T-helper 17 cell (primary cell): ENCODE measurements at regions not wholly inside any gene's neighbourhood (a gene's known extent, or its start where the extent isn't known, plus 50 kb on each side); places are given as distances from the start of the nearest gene placed in this dataset.

Experiments
- ATAC-seq: fragments of 150-1000 bp; cut with Tn5 transposase; 2 replicates; pipeline ENCODE4 v1.10.0; 2021; ENCODE audit warnings: mild to moderate bottlenecking, moderate library complexity
- DNase-seq, 3 donors: peaks; one replicate each; pipeline versions ENCODE4 v3.0.0 to v3.0.0-alpha.2; 2020 to 2021
- H3K9me3 ChIP-seq: one replicate; pipeline ENCODE4 v1.7.0; 2013; ENCODE audit warnings: low read length, mild to moderate bottlenecking; ENCODE audit not compliant: control insufficient read depth, poor library complexity, severe bottlenecking
- H3K27ac Mint-ChIP-seq: one replicate; pipeline ENCODE4 v1.8.0; 2022; ENCODE audit warnings: mild to moderate bottlenecking, moderate library complexity, mixed read lengths
- H3K27me3 Mint-ChIP-seq: one replicate; pipeline ENCODE4 v1.8.0; 2022; ENCODE audit warnings: mixed read lengths
- H3K36me3 Mint-ChIP-seq: one replicate; pipeline ENCODE4 v1.8.0; 2022; ENCODE audit warnings: low read depth, mixed read lengths
- H3K4me1 Mint-ChIP-seq: one replicate; pipeline ENCODE4 v1.8.0; 2022; ENCODE audit warnings: mild to moderate bottlenecking, mixed read lengths
- H3K4me3 Mint-ChIP-seq: one replicate; pipeline ENCODE4 v1.8.0; 2022; ENCODE audit warnings: mild to moderate bottlenecking, moderate library complexity, mixed read lengths

- H3K4me3 Mint-ChIP-seq = no peak overlapping the region
- peaks cover 46% of the 10 kb centered on the region for H3K27me3 Mint-ChIP-seq
These were observed 89.8 kb downstream of the MRPL32 start for GRCh38 chr7:43022008-43022407.

GRCh38 chr7:43033369-43033768, 79.1 kb upstream of the HECW1 start:
- H3K27me3 Mint-ChIP-seq = peaks cover 20% of the 10 kb centered on the region
- ATAC-seq (no peak), DNase-seq (no peak)
- H3K27ac Mint-ChIP-seq = no peak overlapping the region
- H3K9me3 ChIP-seq = no peaks in the 10 kb centered on the region
- no peak overlapping the region for H3K4me3 Mint-ChIP-seq
- no peaks in the 10 kb centered on the region for H3K36me3 Mint-ChIP-seq
- peaks cover 2% of the 10 kb centered on the region for H3K4me1 Mint-ChIP-seq

More at GRCh38 chr7:43022008-43022407, 89.8 kb downstream of the MRPL32 start:
- Mint-ChIP-seq H3K27ac (no peak overlapping the region), H3K36me3 (no peaks in the 10 kb centered on the region), H3K4me1 (no peaks in the 10 kb centered on the region)
- DNase-seq (no peak), ATAC-seq (no peak)
- no peaks in the 10 kb centered on the region for H3K9me3 ChIP-seq

- ATAC-seq = no peak
- H3K27ac Mint-ChIP-seq = no peak overlapping the region
- H3K36me3 Mint-ChIP-seq = no peaks in the 10 kb centered on the region
- no peaks in the 10 kb centered on the region for H3K9me3 ChIP-seq
- no peak for DNase-seq
- peaks cover 11% of the 10 kb centered on the region for H3K27me3 Mint-ChIP-seq
- H3K4me3 Mint-ChIP-seq = no peak overlapping the region
- peaks cover 2% of the 10 kb centered on the region for H3K4me1 Mint-ChIP-seq
These were observed 77.9 kb upstream of the HECW1 start for GRCh38 chr7:43034535-43035002.

GRCh38 chr7:43037531-43037930, 74.9 kb upstream of the HECW1 start:
- no peak for ATAC-seq
- H3K27ac Mint-ChIP-seq = no peak overlapping the region
- H3K9me3 ChIP-seq = no peaks in the 10 kb centered on the region

GRCh38 chr7:43038254-43038653, 74.2 kb upstream of the HECW1 start:
- Mint-ChIP-seq H3K4me1 (peaks cover 2% of the 10 kb centered on the region), H3K36me3 (no peaks in the 10 kb centered on the region), H3K27me3 (peaks cover 7% of the 10 kb centered on the region), H3K27ac (no peak overlapping the region), H3K4me3 (no peak overlapping the region)
- no peaks in the 10 kb centered on the region for H3K9me3 ChIP-seq
- DNase-seq (no peak), ATAC-seq (no peak)

More at GRCh38 chr7:43037531-43037930, 74.9 kb upstream of the HECW1 start:
- H3K36me3 Mint-ChIP-seq = no peaks in the 10 kb centered on the region
- peaks cover 2% of the 10 kb centered on the region for H3K4me1 Mint-ChIP-seq
- peaks cover 5% of the 10 kb centered on the region for H3K27me3 Mint-ChIP-seq
- H3K4me3 Mint-ChIP-seq = no peak overlapping the region
- DNase-seq = no peak

GRCh38 chr7:43039346-43039745, 73.1 kb upstream of the HECW1 start:
- Mint-ChIP-seq H3K4me3 (no peak overlapping the region), H3K4me1 (peaks cover 2% of the 10 kb centered on the region), H3K27ac (no peak overlapping the region), H3K36me3 (no peaks in the 10 kb centered on the region), H3K27me3 (peaks cover 13% of the 10 kb centered on the region)
- ATAC-seq (no peak), DNase-seq (no peak)
- no peaks in the 10 kb centered on the region for H3K9me3 ChIP-seq

- ATAC-seq = no peak
- Mint-ChIP-seq H3K27ac (no peak overlapping the region), H3K4me3 (no peak overlapping the region), H3K36me3 (no peaks in the 10 kb centered on the region), H3K27me3 (peaks cover 13% of the 10 kb centered on the region), H3K4me1 (peaks cover 2% of the 10 kb centered on the region)
- no peaks in the 10 kb centered on the region for H3K9me3 ChIP-seq
- no peak for DNase-seq
These were observed 72.0 kb upstream of the HECW1 start for GRCh38 chr7:43040461-43040860.

- ATAC-seq = no peak
- no peak for DNase-seq
- Mint-ChIP-seq H3K4me1 (peaks cover 2% of the 10 kb centered on the region), H3K27me3 (peaks cover 13% of the 10 kb centered on the region), H3K4me3 (no peak overlapping the region), H3K27ac (no peak overlapping the region), H3K36me3 (no peaks in the 10 kb centered on the region)
- H3K9me3 ChIP-seq = no peaks in the 10 kb centered on the region
These were observed 71.3 kb upstream of the HECW1 start for GRCh38 chr7:43041105-43041504.

GRCh38 chr7:43041724-43042123, 70.7 kb upstream of the HECW1 start:
- H3K4me3 Mint-ChIP-seq = no peak overlapping the region
- ATAC-seq = no peak
- no peaks in the 10 kb centered on the region for H3K36me3 Mint-ChIP-seq
- H3K27ac Mint-ChIP-seq = no peak overlapping the region
- no peaks in the 10 kb centered on the region for H3K9me3 ChIP-seq
- H3K4me1 Mint-ChIP-seq = peaks cover 2% of the 10 kb centered on the region
- H3K27me3 Mint-ChIP-seq = peaks cover 13% of the 10 kb centered on the region
- no peak for DNase-seq

- Mint-ChIP-seq H3K4me3 (no peak overlapping the region), H3K36me3 (no peaks in the 10 kb centered on the region), H3K27ac (no peak overlapping the region), H3K4me1 (peaks cover 2% of the 10 kb centered on the region), H3K27me3 (peaks cover 16% of the 10 kb centered on the region)
- no peaks in the 10 kb centered on the region for H3K9me3 ChIP-seq
- DNase-seq (no peak), ATAC-seq (no peak)
These were observed 70.1 kb upstream of the HECW1 start for GRCh38 chr7:43042302-43042701.

GRCh38 chr7:43044511-43044910, 67.9 kb upstream of the HECW1 start:
- no peaks in the 10 kb centered on the region for H3K9me3 ChIP-seq
- Mint-ChIP-seq H3K27me3 (peaks cover 23% of the 10 kb centered on the region), H3K27ac (no peak overlapping the region), H3K4me1 (no peaks in the 10 kb centered on the region), H3K4me3 (no peak overlapping the region), H3K36me3 (no peaks in the 10 kb centered on the region)
- DNase-seq (no peak), ATAC-seq (no peak)

- Mint-ChIP-seq H3K4me3 (no peak overlapping the region), H3K27me3 (peaks cover 32% of the 10 kb centered on the region), H3K4me1 (no peaks in the 10 kb centered on the region), H3K27ac (no peak overlapping the region), H3K36me3 (peaks cover 3% of the 10 kb centered on the region)
- H3K9me3 ChIP-seq = no peaks in the 10 kb centered on the region
- ATAC-seq (no peak), DNase-seq (no peak)
These were observed 58.3 kb upstream of the HECW1 start for GRCh38 chr7:43054052-43054722.

GRCh38 chr7:43057141-43057540, 55.3 kb upstream of the HECW1 start:
- Mint-ChIP-seq H3K4me3 (no peak overlapping the region), H3K36me3 (peaks cover 3% of the 10 kb centered on the region), H3K27ac (no peak overlapping the region), H3K4me1 (no peaks in the 10 kb centered on the region), H3K27me3 (peaks cover 26% of the 10 kb centered on the region)
- no peaks in the 10 kb centered on the region for H3K9me3 ChIP-seq
- ATAC-seq = no peak
- no peak for DNase-seq
